ENCODE measurements at regions not wholly inside any gene's neighbourhood (a gene's known extent, or its start where the extent isn't known, plus 50 kb on each side); places are given as distances from the start of the nearest gene placed in this dataset.

DNA sequence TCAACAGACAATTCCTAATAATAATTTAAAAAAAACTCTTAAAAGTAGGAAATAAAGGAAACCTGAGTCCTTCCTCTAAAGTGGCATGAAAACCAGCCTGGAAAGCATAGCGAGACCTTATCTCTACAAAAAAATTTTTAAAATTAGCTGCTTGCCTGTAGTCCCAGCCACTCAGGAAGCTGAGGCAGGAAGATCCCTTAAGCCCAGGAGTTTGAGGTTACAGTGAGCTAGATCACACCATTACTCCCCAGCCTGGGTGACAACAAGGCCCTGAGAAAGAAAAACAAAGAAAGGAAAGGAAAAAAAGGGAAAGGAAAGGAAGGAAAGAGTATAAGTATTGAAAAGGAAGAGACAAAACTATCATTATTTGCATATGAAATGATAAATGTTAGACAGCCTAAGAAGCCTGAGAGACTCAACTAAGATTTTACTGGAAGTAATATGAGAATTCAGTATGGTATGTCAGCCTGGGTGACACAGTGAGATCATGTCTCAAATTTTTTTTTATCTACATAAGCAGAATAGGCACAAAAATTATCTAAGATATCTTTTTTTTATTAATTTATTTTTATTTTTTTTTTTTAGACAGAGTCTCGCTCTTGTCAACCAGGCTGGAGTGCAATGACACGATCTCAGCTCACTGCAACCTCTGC is 113.0 kb downstream of the GOSR1 start:
- TF ChIP-seq, protein P1, sequence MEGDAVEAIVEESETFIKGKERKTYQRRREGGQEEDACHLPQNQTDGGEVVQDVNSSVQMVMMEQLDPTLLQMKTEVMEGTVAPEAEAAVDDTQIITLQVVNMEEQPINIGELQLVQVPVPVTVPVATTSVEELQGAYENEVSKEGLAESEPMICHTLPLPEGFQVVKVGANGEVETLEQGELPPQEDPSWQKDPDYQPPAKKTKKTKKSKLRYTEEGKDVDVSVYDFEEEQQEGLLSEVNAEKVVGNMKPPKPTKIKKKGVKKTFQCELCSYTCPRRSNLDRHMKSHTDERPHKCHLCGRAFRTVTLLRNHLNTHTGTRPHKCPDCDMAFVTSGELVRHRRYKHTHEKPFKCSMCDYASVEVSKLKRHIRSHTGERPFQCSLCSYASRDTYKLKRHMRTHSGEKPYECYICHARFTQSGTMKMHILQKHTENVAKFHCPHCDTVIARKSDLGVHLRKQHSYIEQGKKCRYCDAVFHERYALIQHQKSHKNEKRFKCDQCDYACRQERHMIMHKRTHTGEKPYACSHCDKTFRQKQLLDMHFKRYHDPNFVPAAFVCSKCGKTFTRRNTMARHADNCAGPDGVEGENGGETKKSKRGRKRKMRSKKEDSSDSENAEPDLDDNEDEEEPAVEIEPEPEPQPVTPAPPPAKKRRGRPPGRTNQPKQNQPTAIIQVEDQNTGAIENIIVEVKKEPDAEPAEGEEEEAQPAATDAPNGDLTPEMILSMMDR (IDR thresholded peaks at IDR 0.05; ENCODE audit: low read depth, low read length, missing control alignments): no peak
- no peak overlapping the region for H3K4me3 ChIP-seq (ENCODE audit: low read depth, low read length)
- DNase-seq (ENCODE audit: low read depth): no peak

DNA sequence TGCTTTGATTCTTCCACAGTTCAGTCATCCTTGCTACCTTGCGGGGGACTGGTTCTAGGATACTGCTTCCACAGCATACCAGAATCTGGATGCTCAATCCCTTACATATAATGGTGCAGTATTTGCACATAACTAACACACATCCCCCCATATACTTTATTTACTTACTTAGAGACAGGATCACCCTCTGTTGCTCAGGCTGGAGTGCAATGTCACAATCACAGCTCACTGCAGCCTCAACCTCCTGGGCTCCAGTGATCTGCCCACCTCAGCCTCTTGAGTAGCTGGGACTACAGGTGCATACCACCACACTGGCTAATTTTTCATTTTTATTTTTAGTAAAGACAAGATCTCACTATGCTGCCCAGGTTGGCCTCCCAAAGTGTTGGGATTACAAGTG is 112.2 kb downstream of the GOSR1 start:
- no peak for DNase-seq (ENCODE audit: low read depth)
- H3K4me3 ChIP-seq (ENCODE audit: low read depth, low read length): no peak overlapping the region
- TF ChIP-seq, protein P1 (IDR thresholded peaks at IDR 0.05; ENCODE audit: low read depth, low read length, missing control alignments): no peak

DNA sequence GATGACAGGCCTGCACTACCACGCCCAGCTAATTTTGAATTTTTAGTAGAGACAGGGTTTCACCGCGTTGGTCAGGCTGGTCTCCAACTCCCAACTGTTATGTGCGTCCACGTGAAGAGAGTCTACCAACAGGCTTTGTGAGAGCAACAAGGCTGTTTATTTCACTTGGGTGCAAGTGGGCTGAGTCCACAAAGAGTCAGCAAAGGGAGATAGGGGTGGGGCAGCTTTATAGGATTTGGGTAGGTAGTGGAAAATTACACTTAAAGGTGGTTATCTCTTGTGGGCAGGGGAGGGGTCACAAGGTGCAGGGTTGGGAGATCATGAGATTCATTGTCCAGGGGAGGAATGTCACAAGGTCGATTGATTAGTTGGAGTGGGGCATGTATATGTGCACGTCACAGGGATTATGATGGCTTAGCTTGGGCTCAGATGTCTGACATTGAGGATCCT is 111.6 kb downstream of the GOSR1 start:
- DNase-seq (ENCODE audit: low read depth): no peak
- TF ChIP-seq, protein P1 (IDR thresholded peaks at IDR 0.05; ENCODE audit: low read depth, low read length, missing control alignments): no peak
- H3K4me3 ChIP-seq (ENCODE audit: low read depth, low read length): no peak overlapping the region

DNA sequence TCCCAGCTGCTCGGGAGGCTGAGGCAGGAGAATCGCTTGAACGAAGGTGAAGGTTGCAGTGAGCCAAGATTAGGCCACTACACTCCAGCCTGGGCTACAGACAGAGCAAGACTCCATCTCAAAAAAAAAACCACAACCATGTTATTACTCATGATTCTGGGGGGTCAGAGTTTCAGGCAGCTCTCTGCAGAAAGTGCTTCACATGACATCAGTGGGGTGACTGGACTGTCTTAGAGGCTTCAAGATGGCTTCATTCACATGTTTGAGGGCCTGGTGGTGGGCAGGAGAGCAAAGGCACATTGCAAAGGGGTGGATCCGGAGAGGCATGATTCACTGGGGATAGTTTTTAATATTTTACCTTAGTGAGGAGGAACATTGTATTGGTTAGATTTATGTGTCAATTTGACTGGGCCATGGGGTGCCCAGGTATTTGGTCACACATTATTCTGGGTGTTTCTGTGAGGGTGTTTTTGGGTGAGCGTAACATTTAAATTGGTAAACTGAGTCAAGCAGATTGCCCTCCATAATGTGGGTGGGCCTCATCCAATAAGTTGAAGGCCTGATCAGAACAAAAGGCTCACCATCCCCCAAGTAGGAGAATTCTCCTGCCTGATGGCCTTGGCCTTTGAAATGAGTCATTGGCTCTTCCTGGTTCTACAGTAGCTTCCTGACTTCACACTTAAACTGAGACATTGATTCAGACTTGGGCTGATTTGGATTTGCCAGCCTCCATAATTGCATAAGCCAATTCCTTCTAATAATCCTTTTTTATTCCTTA is 109.8 kb downstream of the GOSR1 start:
- TF ChIP-seq, protein P1 (IDR thresholded peaks at IDR 0.05; ENCODE audit: low read depth, low read length, missing control alignments): no peak
- DNase-seq (ENCODE audit: low read depth): no peak
- H3K4me3 ChIP-seq (ENCODE audit: low read depth, low read length): no peak overlapping the region

DNA sequence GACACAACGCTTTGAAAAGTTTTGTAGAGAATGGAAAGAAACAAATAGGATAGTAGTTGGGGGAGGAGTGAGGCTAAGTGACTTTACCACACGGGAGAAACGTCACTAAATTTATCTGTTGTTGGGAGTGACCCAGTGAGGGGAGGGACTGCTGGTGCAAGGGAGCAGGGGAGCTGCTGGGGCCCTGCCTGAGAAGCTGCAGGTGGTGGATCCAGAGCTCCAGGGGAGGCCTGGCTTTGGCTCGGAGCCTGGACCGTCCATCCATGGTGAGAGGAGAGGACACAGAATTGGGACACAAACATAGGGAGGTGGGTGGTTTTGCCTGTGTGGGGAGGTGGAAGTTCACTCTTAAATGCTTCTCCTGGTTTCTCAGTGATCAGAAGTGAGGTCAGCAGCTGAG is 107.6 kb downstream of the GOSR1 start:
- TF ChIP-seq, protein P1 (IDR thresholded peaks at IDR 0.05; ENCODE audit: low read depth, low read length, missing control alignments): no peak
- H3K4me3 ChIP-seq (ENCODE audit: low read depth, low read length): no peak overlapping the region
- no peak for DNase-seq (ENCODE audit: low read depth)

DNA sequence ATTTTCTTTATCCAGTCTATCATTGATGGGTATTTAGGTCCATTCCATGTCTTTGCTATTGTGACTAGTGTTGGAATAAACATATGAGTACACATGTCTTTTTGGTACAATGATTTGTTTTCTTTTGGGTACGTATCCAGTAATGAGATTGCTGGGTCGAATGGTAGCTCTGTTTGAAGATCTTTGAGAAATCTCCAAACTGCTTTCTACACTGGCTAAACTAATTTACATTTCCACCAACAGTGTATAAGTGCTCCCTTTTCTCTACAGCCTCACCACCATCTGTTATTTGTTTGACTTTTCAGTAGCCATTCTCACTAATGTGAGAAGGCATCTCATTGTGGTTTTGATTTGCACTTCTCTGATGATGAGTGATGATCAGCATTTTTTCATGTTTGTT is 103.7 kb downstream of the GOSR1 start:
- DNase-seq (ENCODE audit: low read depth): no peak
- H3K4me3 ChIP-seq (ENCODE audit: low read depth, low read length): no peak overlapping the region
- TF ChIP-seq, protein P1 (IDR thresholded peaks at IDR 0.05; ENCODE audit: low read depth, low read length, missing control alignments): no peak

All from GM12864 (cell line).